Epithelial cell of esophagus (primary cell): ENCODE measurements at regions not wholly inside any gene's neighbourhood (a gene's known extent, or its start where the extent isn't known, plus 50 kb on each side); places are given as distances from the start of the nearest gene placed in this dataset.

Source experiments
- DNase-seq: peaks from one replicate; pipeline ENCODE4 v3.0.0; 2010; ENCODE audit warnings: low read depth
- H3K4me3 ChIP-seq: 2 replicates; pipeline ENCODE4 v1.5.1; 2011; ENCODE audit warnings: mild to moderate bottlenecking, low read length, control low read depth
- TF ChIP-seq, protein P1 (sequence below): IDR thresholded peaks from 2 replicates; pipeline ENCODE4 v1.5.1; 2011; ENCODE audit warnings: low read depth, mild to moderate bottlenecking, low read length, control low read depth, inconsistent platforms; ENCODE audit not compliant: insufficient read depth; ENCODE audit errors: missing control alignments

DNA sequence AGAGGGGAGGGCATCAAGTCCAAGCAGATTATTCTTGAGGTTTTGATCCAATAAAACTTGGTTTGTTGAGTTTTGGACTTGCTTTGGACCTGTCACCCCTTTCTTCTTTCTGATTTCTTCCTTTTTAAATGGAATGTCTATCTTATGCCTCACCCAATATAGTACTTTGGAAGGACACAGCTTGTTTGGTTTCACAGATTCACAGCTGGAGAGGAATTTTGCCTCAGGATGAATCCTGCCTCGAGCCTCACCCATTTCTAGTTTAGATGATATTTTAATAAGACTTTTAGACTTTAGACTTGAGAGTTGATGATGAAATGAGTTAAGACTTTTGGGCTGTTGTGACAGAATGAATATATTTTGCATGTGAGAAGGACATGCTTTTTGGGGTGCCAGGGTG lies 136.9 kb upstream of the PDE5A start:
- DNase-seq, result no peak
- TF ChIP-seq, protein P1, sequence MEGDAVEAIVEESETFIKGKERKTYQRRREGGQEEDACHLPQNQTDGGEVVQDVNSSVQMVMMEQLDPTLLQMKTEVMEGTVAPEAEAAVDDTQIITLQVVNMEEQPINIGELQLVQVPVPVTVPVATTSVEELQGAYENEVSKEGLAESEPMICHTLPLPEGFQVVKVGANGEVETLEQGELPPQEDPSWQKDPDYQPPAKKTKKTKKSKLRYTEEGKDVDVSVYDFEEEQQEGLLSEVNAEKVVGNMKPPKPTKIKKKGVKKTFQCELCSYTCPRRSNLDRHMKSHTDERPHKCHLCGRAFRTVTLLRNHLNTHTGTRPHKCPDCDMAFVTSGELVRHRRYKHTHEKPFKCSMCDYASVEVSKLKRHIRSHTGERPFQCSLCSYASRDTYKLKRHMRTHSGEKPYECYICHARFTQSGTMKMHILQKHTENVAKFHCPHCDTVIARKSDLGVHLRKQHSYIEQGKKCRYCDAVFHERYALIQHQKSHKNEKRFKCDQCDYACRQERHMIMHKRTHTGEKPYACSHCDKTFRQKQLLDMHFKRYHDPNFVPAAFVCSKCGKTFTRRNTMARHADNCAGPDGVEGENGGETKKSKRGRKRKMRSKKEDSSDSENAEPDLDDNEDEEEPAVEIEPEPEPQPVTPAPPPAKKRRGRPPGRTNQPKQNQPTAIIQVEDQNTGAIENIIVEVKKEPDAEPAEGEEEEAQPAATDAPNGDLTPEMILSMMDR, result no peak
- H3K4me3 ChIP-seq, result no peak overlapping the region

DNA sequence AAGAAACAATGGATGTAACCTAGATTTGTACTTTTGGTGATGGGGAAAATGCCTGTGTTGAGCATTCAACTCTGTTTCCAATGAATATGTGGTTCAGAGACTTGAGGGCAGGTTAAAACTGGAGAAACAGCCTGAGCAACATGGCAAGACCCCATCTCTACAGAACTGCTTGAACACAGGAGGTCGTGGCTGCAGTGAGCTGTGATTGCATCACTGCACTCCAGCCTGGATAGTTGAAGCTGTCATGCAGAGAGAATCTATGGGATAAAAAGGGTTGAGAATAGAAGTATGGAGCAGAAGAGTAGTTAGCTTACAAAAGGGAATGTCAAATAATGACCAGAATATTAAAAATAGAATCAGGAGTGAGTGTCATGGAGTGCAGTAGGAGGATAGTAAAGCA lies 134.8 kb upstream of the PDE5A start:
- DNase-seq, result no peak
- TF ChIP-seq, protein P1, result no peak
- H3K4me3 ChIP-seq, result no peak overlapping the region

DNA sequence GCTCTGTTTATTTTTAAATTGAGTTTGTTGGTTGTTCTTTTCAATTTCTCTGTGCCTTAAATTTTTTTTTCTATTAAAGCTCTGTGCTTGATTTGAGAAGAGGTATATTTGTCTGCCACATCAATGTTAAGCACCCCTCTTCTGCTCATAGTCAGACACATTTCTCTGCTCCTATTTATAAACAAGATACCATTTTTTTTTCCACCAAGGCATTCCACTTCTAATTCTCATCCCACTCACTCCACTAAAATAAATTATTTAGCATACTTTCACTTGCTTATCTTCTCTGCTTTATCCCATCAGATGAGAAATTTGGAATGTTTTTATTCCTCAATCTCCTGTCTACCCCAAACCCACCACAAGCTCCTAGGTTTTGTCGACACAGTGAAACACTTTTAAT lies 127.0 kb upstream of the PDE5A start:
- H3K4me3 ChIP-seq, result no peak overlapping the region
- DNase-seq, result no peak
- TF ChIP-seq, protein P1, result no peak

DNA sequence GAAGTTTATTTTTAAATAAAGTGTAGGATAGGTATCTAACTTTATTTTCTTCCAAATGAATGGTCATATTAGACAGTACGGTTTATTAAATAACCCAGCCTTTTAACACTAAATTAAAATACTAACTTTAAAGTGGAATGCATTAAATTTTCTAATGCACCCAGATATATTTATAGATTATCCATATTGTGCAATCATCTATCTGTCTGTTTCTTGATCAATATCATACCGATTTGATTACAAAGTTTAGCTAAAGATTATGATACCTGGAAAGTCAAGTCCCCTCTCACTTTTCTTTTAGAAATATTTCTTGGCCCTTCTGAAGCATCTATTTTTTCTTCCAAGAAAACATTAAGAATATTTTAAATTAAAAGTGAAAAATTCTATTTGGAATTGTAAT lies 124.3 kb upstream of the PDE5A start:
- no peak for DNase-seq
- TF ChIP-seq, protein P1, result no peak

DNA sequence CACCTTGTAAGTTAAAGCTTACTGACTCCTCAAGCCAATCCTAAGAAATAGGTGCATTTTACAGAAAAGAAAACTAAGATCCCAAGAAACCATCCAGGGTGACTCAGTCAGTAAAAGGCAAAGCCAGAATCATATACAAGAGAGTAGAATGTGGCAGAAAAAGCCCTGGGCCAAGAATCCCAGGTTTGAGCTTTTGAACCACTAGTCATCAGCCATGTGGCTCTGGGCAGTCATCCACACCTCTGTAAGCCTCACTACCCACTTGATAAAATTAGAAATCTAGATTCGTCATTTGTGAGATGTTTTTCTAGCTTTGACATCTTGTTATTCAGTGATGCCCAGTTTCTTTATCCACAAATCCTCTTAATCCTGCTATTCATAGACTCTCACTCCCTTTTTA lies 122.2 kb upstream of the PDE5A start:
- no peak overlapping the region for H3K4me3 ChIP-seq
- no peak for DNase-seq
- TF ChIP-seq, protein P1, result no peak

More for the DNA sequence above, 124.3 kb upstream of the PDE5A start:
- no peak overlapping the region for H3K4me3 ChIP-seq

DNA sequence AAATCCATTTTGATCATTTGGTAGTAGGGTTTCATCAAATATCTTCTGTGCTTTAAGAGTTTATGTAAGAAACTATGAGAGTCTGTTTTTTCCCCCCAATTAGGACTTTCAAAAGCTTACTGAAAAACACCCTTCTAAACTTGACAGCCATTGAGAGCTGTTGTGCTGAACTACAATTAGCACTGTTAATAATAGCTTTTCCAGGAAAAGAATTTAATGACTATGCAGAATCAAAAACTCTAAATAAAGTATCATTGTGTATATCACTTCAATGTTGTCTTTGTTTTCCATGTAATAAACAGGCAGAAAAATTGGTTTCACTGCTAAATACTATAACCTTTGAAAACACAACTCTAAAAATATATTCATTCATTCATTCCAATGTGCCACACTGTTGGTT lies 121.4 kb upstream of the PDE5A start:
- DNase-seq, result no peak
- H3K4me3 ChIP-seq, result no peak overlapping the region
- TF ChIP-seq, protein P1, result no peak

DNA sequence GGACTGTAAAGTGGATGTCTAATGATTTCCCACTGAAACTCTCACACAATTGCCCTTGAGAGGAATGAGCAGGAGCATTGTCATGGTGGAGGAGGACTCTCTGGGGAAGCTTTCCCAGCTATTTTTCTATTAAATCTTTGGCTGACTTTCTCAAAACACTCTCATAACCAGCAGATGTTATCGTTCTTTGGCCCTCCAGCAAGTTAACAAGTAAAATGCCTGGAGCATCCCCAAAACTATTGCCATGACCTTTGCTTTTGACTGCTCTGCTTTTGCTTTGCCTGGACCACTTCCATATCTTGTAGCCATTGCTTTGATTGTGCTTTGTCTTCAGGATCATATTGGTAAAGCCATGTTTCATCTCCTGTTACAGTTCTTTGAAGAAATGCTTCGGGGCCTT lies 120.2 kb upstream of the PDE5A start:
- no peak overlapping the region for H3K4me3 ChIP-seq
- TF ChIP-seq, protein P1, result no peak
- DNase-seq, result no peak
